ENCODE measurements at regions not wholly inside any gene's neighbourhood (a gene's known extent, or its start where the extent isn't known, plus 50 kb on each side); places are given as distances from the start of the nearest gene placed in this dataset.

GRCh38 chr7:47683485-47683898 is 101.6 kb upstream of the TNS3 start:
- peaks cover 19% of the 10 kb centered on the region for H3K4me1 Mint-ChIP-seq
- no peak overlapping the region for H3K27ac Mint-ChIP-seq
- H3K9me3 Mint-ChIP-seq = no peaks in the 10 kb centered on the region
- H3K36me3 Mint-ChIP-seq (ENCODE audit: low read depth) = no peaks in the 10 kb centered on the region
- peaks cover 7% of the 10 kb centered on the region for H3K27me3 Mint-ChIP-seq (ENCODE audit: low read depth)
- H3K4me3 Mint-ChIP-seq = no peak overlapping the region
- no peak for TF ChIP-seq CTCF (IDR thresholded peaks at IDR 0.05; ENCODE audit: unreplicated experiment in 3 of 3)

- Mint-ChIP-seq H3K4me3 (no peak overlapping the region), H3K9me3 (no peaks in the 10 kb centered on the region), H3K27ac (no peak overlapping the region), H3K4me1 (peaks cover 23% of the 10 kb centered on the region), H3K27me3 (ENCODE audit: low read depth) (peaks cover 7% of the 10 kb centered on the region), H3K36me3 (ENCODE audit: low read depth) (no peaks in the 10 kb centered on the region)
- TF ChIP-seq CTCF (IDR thresholded peaks at IDR 0.05; ENCODE audit: unreplicated experiment in 3 of 3) = no peak
Measured at GRCh38 chr7:47682874-47683273, 101.0 kb upstream of the TNS3 start.

- Mint-ChIP-seq H3K36me3 (ENCODE audit: low read depth) (no peaks in the 10 kb centered on the region), H3K27ac (no peak overlapping the region), H3K27me3 (ENCODE audit: low read depth) (peaks cover 7% of the 10 kb centered on the region), H3K4me3 (no peak overlapping the region), H3K4me1 (peaks cover 31% of the 10 kb centered on the region), H3K9me3 (peaks cover 9% of the 10 kb centered on the region)
- no peak for TF ChIP-seq CTCF (IDR thresholded peaks at IDR 0.05; ENCODE audit: unreplicated experiment in 3 of 3)
Measured at GRCh38 chr7:47681249-47681810, 99.4 kb upstream of the TNS3 start.

GRCh38 chr7:47678641-47679380 is 96.9 kb upstream of the TNS3 start:
- Mint-ChIP-seq H3K27ac (no peak overlapping the region), H3K36me3 (ENCODE audit: low read depth) (no peaks in the 10 kb centered on the region), H3K4me1 (peaks cover 19% of the 10 kb centered on the region), H3K27me3 (ENCODE audit: low read depth) (peaks cover 11% of the 10 kb centered on the region), H3K9me3 (peaks cover 9% of the 10 kb centered on the region), H3K4me3 (no peak overlapping the region)
- TF ChIP-seq CTCF (IDR thresholded peaks at IDR 0.05; ENCODE audit: unreplicated experiment in 3 of 3) = no peak

- no peak for TF ChIP-seq CTCF (IDR thresholded peaks at IDR 0.05; ENCODE audit: unreplicated experiment in 3 of 3)
- Mint-ChIP-seq H3K27me3 (ENCODE audit: low read depth) (peaks cover 4% of the 10 kb centered on the region), H3K27ac (peak overlapping the region in 2 of 3 experiments; percentile 13 to 30), H3K36me3 (ENCODE audit: low read depth) (no peaks in the 10 kb centered on the region), H3K9me3 (peaks cover 9% of the 10 kb centered on the region), H3K4me3 (no peak overlapping the region), H3K4me1 (peaks cover 19% of the 10 kb centered on the region)
Measured at GRCh38 chr7:47677664-47678063, 95.8 kb upstream of the TNS3 start.

- TF ChIP-seq CTCF (IDR thresholded peaks at IDR 0.05; ENCODE audit: unreplicated experiment in 3 of 3) = no peak
- Mint-ChIP-seq H3K27me3 (ENCODE audit: low read depth) (peaks cover 4% of the 10 kb centered on the region), H3K36me3 (ENCODE audit: low read depth) (no peaks in the 10 kb centered on the region), H3K9me3 (peaks cover 9% of the 10 kb centered on the region), H3K4me1 (peaks cover 19% of the 10 kb centered on the region), H3K4me3 (no peak overlapping the region), H3K27ac (peak overlapping the region in 2 of 3 experiments; percentile 6 to 30)
Measured at GRCh38 chr7:47677093-47677492, 95.2 kb upstream of the TNS3 start.
